GM18867 (cell line): ENCODE measurements at regions not wholly inside any gene's neighbourhood (a gene's known extent, or its start where the extent isn't known, plus 50 kb on each side); places are given as distances from the start of the nearest gene placed in this dataset.
"Not testable (repeated sequence)": the region's sequence is repeated elsewhere in the genome, so short reads cannot be mapped to it uniquely, and the experiment has no call there.

Experiments used
- ATAC-seq: cut with Tn5 transposase; IDR thresholded peaks from one replicate; pipeline ENCODE4 v1.9.1; 2021; ENCODE audit warnings: mild to moderate bottlenecking, moderate library complexity; ENCODE audit not compliant: unreplicated experiment

- no peak for ATAC-seq
These were observed 255.1 kb downstream of the MAP2K6 start for GRCh38 chr17:69669441-69670178.

- no peak for ATAC-seq
These were observed 258.4 kb downstream of the MAP2K6 start for GRCh38 chr17:69672924-69673323.

- ATAC-seq, result no peak
These were observed 262.6 kb downstream of the MAP2K6 start for GRCh38 chr17:69677130-69677529.

GRCh38 chr17:69678206-69678605, 263.7 kb downstream of the MAP2K6 start:
- no peak for ATAC-seq

GRCh38 chr17:69679829-69680228, 265.3 kb downstream of the MAP2K6 start:
- ATAC-seq, result no peak

- ATAC-seq, result no peak
These were observed 269.8 kb downstream of the MAP2K6 start for GRCh38 chr17:69684251-69684650.

GRCh38 chr17:69685150-69685549, 270.7 kb downstream of the MAP2K6 start:
- not testable (repeated sequence) for ATAC-seq

- no peak for ATAC-seq
These were observed 276.0 kb downstream of the MAP2K6 start for GRCh38 chr17:69690531-69690930.

- no peak for ATAC-seq
These were observed 277.7 kb downstream of the MAP2K6 start for GRCh38 chr17:69692171-69692570.

- ATAC-seq, result no peak
These were observed 281.1 kb downstream of the MAP2K6 start for GRCh38 chr17:69695646-69696045.

GRCh38 chr17:69696650-69697049, 282.2 kb downstream of the MAP2K6 start:
- no peak for ATAC-seq

- not testable (repeated sequence) for ATAC-seq
These were observed 283.9 kb downstream of the MAP2K6 start for GRCh38 chr17:69698352-69698751.

- ATAC-seq, result no peak
These were observed 287.6 kb downstream of the MAP2K6 start for GRCh38 chr17:69702078-69702477.

GRCh38 chr17:69703751-69704150, 289.3 kb downstream of the MAP2K6 start:
- ATAC-seq, result no peak

GRCh38 chr17:69704935-69705334, 290.4 kb downstream of the MAP2K6 start:
- no peak for ATAC-seq

GRCh38 chr17:69706127-69706526, 291.6 kb downstream of the MAP2K6 start:
- ATAC-seq, result no peak

GRCh38 chr17:69709441-69709840, 294.9 kb downstream of the MAP2K6 start:
- no peak for ATAC-seq

GRCh38 chr17:69710926-69711325, 296.4 kb downstream of the MAP2K6 start:
- ATAC-seq, result no peak

GRCh38 chr17:69711541-69711940, 297.0 kb downstream of the MAP2K6 start:
- ATAC-seq, result no peak

GRCh38 chr17:69712801-69713311, 298.4 kb downstream of the MAP2K6 start:
- ATAC-seq, result no peak

- no peak for ATAC-seq
These were observed 299.3 kb downstream of the MAP2K6 start for GRCh38 chr17:69713815-69714214.

- no peak for ATAC-seq
These were observed 300.2 kb downstream of the MAP2K6 start for GRCh38 chr17:69714669-69715068.

- no peak for ATAC-seq
These were observed 301.2 kb downstream of the MAP2K6 start for GRCh38 chr17:69715656-69716055.
